Panc1 (cell line): ENCODE measurements at regions not wholly inside any gene's neighbourhood (a gene's known extent, or its start where the extent isn't known, plus 50 kb on each side); places are given as distances from the start of the nearest gene placed in this dataset.

Experiments used
- ATAC-seq: fragments of 200-7000 bp; cut with Tn5 transposase; 2 replicates; pipeline ENCODE4 v1.9.1; 2020; ENCODE audit warnings: mild to moderate bottlenecking, moderate library complexity
- BruUV-seq: library from RNA; stranded (reverse); fragments of 400-500 nt; replicated peaks from 2 replicates; lab custom pipeline; 2021; lab: Mats Ljungman, UMichigan
- CTCF ChIA-PET: fragments of 300-600 bp; sonication (Branson Sonifier 250); formaldehyde crosslinking; loops from one replicate; lab custom pipeline; 2022; ENCODE audit warnings: antibody characterized with exemption; lab: Charles Lee
- POLR2A ChIA-PET: fragments of 300-600 bp; sonication (Branson Sonifier 250); formaldehyde crosslinking; loops from one replicate; lab custom pipeline; 2022; ENCODE audit warnings: antibody characterized with exemption; lab: Charles Lee
- DNase-seq: peaks from one replicate; pipeline ENCODE4 v3.0.0-alpha.2; 2010; ENCODE audit warnings: low read depth, low spot score
- H3K27ac ChIP-seq: 2 replicates; pipeline ENCODE4 v1.5.1; 2011; ENCODE audit warnings: mild to moderate bottlenecking, low read length, inconsistent platforms
- H3K27me3 ChIP-seq: fragments of 200-500 bp; sonication (Bioruptor generic); 2 replicates; pipeline ENCODE4 v1.6.0; 2014; ENCODE audit warnings: low read length, inconsistent platforms; ENCODE audit not compliant: control insufficient read depth, insufficient read depth
- H3K36me3 ChIP-seq: fragments of 200-500 bp; sonication (Bioruptor generic); 2 replicates; pipeline ENCODE4 v1.5.1; 2014; ENCODE audit warnings: inconsistent platforms, mild to moderate bottlenecking, low read length, moderate library complexity; ENCODE audit not compliant: control insufficient read depth, insufficient read depth
- H3K4me1 ChIP-seq: 2 replicates; pipeline ENCODE4 v1.5.1; 2011; ENCODE audit warnings: inconsistent platforms, mild to moderate bottlenecking, low read length, moderate library complexity; ENCODE audit not compliant: control insufficient read depth, insufficient read depth
- H3K4me3 ChIP-seq, 2 experiments: 2 replicates each; pipeline ENCODE4 v1.5.1; 2011 to 2012; ENCODE audit warnings: low read depth in 2 of 2, low read length in 2 of 2, mild to moderate bottlenecking in 2 of 2, inconsistent platforms in 1 of 2, moderate library complexity in 1 of 2
- H3K9me3 ChIP-seq: fragments of 200-500 bp; sonication (Bioruptor generic); 2 replicates; pipeline ENCODE4 v1.5.1; 2014; ENCODE audit warnings: low read depth, mild to moderate bottlenecking, inconsistent platforms, low read length, moderate library complexity; ENCODE audit not compliant: control insufficient read depth, insufficient read depth
- CTCF ChIP-seq: fragments of 450-650 bp; IDR thresholded peaks from 2 replicates; pipeline ENCODE4 v1.5.1; 2017; ENCODE audit warnings: mild to moderate bottlenecking
- POLR2AphosphoS5 ChIP-seq: IDR thresholded peaks from 2 replicates; pipeline ENCODE4 v1.6.1; 2012; ENCODE audit warnings: mild to moderate bottlenecking, low read depth, low read length, moderate library complexity
- SIN3A ChIP-seq: IDR thresholded peaks from 2 replicates; pipeline ENCODE4 v1.6.1; 2012; ENCODE audit warnings: low read depth, mild to moderate bottlenecking, low read length, moderate library complexity, borderline replicate concordance; ENCODE audit not compliant: insufficient read depth
- TCF7L2 ChIP-seq: IDR thresholded peaks from 2 replicates; pipeline ENCODE4 v1.6.1; 2011; ENCODE audit warnings: mild to moderate bottlenecking, low read depth, low read length, inconsistent platforms
- in situ Hi-C: cut with HindIII; loops from 2 replicates; pipeline ENCODE4 v1.10.0; 2016; ENCODE audit warnings: low sequenced_read_pairs, low pct_unique_long_range_greater_than_20kb
- intact Hi-C: fragments of 100-400 bp; cut with micrococcal nuclease; formaldehyde crosslinking; loops from one replicate; pipeline ENCODE4 v1.10.0; 2022; ENCODE audit not compliant: unreplicated experiment
- TF ChIP-seq, protein P1 (sequence below), 2 experiments: IDR thresholded peaks; 2 replicates each; pipeline ENCODE4 v1.6.1; 2011 to 2012; ENCODE audit warnings: low read depth in 2 of 2, control low read depth in 1 of 2, low read length in 1 of 2, mild to moderate bottlenecking in 1 of 2, moderate library complexity in 1 of 2; ENCODE audit not compliant: insufficient read depth in 1 of 2

GRCh38 chr2:8527031-8527430, 154.8 kb upstream of the ID2 start:
- POLR2A ChIA-PET = no interaction called here

DNA sequence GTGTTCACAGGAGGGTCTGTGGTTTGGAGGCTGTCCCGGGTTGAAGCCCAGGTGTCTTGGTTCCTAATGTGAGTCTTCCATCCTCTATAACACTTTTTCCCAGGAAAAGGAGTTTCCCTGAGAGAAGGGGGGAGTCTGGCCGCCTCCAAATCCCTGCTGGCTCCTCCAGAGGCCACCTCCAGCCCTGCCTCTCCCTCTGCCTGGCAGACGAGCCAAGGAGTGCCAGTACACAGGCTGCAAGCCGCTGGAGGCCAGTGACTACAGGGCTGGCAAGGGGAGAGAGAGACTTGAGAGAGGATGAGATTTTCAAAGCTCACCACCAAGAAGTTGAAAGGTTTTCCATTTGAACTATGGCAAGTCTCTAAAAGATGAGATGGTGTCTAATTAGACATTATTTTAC, 154.2 kb upstream of the ID2 start:
- no peaks in the 10 kb centered on the region for H3K27me3 ChIP-seq
- no peak overlapping the region for H3K4me3 ChIP-seq
- no peak for ATAC-seq
- ChIA-PET CTCF (no interaction called here), POLR2A (no interaction called here)
- no peak for DNase-seq
- no peaks in the 10 kb centered on the region for H3K9me3 ChIP-seq
- in situ Hi-C loops = no loop called here
- H3K4me1 ChIP-seq = no peaks in the 10 kb centered on the region
- H3K36me3 ChIP-seq = no peaks in the 10 kb centered on the region
- intact Hi-C loops = no loop called here
- no TSS peak for BruUV-seq
- H3K27ac ChIP-seq = no peak overlapping the region
- TF ChIP-seq SIN3A (no peak), CTCF (no peak), TCF7L2 (no peak), POLR2AphosphoS5 (no peak)
- TF ChIP-seq, protein P1, sequence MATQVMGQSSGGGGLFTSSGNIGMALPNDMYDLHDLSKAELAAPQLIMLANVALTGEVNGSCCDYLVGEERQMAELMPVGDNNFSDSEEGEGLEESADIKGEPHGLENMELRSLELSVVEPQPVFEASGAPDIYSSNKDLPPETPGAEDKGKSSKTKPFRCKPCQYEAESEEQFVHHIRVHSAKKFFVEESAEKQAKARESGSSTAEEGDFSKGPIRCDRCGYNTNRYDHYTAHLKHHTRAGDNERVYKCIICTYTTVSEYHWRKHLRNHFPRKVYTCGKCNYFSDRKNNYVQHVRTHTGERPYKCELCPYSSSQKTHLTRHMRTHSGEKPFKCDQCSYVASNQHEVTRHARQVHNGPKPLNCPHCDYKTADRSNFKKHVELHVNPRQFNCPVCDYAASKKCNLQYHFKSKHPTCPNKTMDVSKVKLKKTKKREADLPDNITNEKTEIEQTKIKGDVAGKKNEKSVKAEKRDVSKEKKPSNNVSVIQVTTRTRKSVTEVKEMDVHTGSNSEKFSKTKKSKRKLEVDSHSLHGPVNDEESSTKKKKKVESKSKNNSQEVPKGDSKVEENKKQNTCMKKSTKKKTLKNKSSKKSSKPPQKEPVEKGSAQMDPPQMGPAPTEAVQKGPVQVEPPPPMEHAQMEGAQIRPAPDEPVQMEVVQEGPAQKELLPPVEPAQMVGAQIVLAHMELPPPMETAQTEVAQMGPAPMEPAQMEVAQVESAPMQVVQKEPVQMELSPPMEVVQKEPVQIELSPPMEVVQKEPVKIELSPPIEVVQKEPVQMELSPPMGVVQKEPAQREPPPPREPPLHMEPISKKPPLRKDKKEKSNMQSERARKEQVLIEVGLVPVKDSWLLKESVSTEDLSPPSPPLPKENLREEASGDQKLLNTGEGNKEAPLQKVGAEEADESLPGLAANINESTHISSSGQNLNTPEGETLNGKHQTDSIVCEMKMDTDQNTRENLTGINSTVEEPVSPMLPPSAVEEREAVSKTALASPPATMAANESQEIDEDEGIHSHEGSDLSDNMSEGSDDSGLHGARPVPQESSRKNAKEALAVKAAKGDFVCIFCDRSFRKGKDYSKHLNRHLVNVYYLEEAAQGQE (IDR thresholded peaks at IDR 0.05; ENCODE audit: insufficient read depth in 1 of 2, low read depth in 2 of 2, low read length in 1 of 2) = no peak

More at GRCh38 chr2:8527031-8527430, 154.8 kb upstream of the ID2 start:
- intact Hi-C loops = no loop called here
- Histone ChIP-seq H3K9me3 (no peaks in the 10 kb centered on the region), H3K36me3 (no peaks in the 10 kb centered on the region), H3K4me1 (no peaks in the 10 kb centered on the region), H3K27ac (no peak overlapping the region), H3K27me3 (no peaks in the 10 kb centered on the region), H3K4me3 (no peak overlapping the region)
- ATAC-seq (no peak), DNase-seq (no peak)
- CTCF ChIA-PET = no interaction called here
- no TSS peak for BruUV-seq
- TF ChIP-seq SIN3A (no peak), TCF7L2 (no peak), POLR2AphosphoS5 (no peak), CTCF (no peak)
- TF ChIP-seq, protein P1 (IDR thresholded peaks at IDR 0.05; ENCODE audit: insufficient read depth in 1 of 2, low read depth in 2 of 2, low read length in 1 of 2) = no peak
- in situ Hi-C loops = no loop called here
